GM23248 (cell line): ENCODE measurements at regions not wholly inside any gene's neighbourhood (a gene's known extent, or its start where the extent isn't known, plus 50 kb on each side); places are given as distances from the start of the nearest gene placed in this dataset.

Experiments
- DNase-seq: peaks from one replicate; pipeline ENCODE4 v3.0.0-alpha.2; 2015
- H2AFZ ChIP-seq: fragments of 200-600 bp; sonication (generic); 2 replicates; pipeline ENCODE4 v1.6.1; 2016; ENCODE audit warnings: antibody characterized with exemption
- H3F3A ChIP-seq: fragments of 200-600 bp; sonication (generic); 2 replicates; pipeline ENCODE4 v1.6.1; 2016; ENCODE audit warnings: mild to moderate bottlenecking, antibody characterized with exemption, mixed run types; ENCODE audit not compliant: insufficient read depth
- H3K27ac ChIP-seq: fragments of 200-600 bp; sonication (generic); 2 replicates; pipeline ENCODE4 v1.5.1; 2016; ENCODE audit warnings: mild to moderate bottlenecking
- H3K27me3 ChIP-seq: fragments of 200-600 bp; sonication (generic); replicated peaks from 2 replicates; pipeline ENCODE4 v1.6.1; 2016; ENCODE audit warnings: mild to moderate bottlenecking; ENCODE audit not compliant: insufficient read depth
- H3K36me3 ChIP-seq: fragments of 200-600 bp; sonication (generic); 2 replicates; pipeline ENCODE4 v1.6.1; 2016; ENCODE audit warnings: low read depth, mild to moderate bottlenecking
- H3K4me1 ChIP-seq: fragments of 200-600 bp; sonication (generic); 2 replicates; pipeline ENCODE4 v1.6.1; 2016; ENCODE audit warnings: mild to moderate bottlenecking; ENCODE audit not compliant: insufficient read depth
- H3K4me2 ChIP-seq: fragments of 200-600 bp; sonication (generic); one replicate; pipeline ENCODE4 v1.6.1; 2016; ENCODE audit warnings: mild to moderate bottlenecking; ENCODE audit not compliant: unreplicated experiment
- H3K4me3 ChIP-seq: fragments of 200-600 bp; sonication (generic); 2 replicates; pipeline ENCODE4 v1.5.1; 2016; ENCODE audit warnings: mild to moderate bottlenecking
- H3K79me2 ChIP-seq: fragments of 200-600 bp; sonication (generic); 2 replicates; pipeline ENCODE4 v1.6.1; 2016; ENCODE audit warnings: mild to moderate bottlenecking; ENCODE audit not compliant: insufficient read depth
- H3K9ac ChIP-seq: fragments of 200-600 bp; sonication (generic); 2 replicates; pipeline ENCODE4 v1.6.1; 2016; ENCODE audit warnings: mild to moderate bottlenecking
- H3K9me2 ChIP-seq: fragments of 200-600 bp; sonication (generic); 2 replicates; pipeline ENCODE4 v1.6.1; 2016; ENCODE audit warnings: mixed run types, mild to moderate bottlenecking, moderate library complexity; ENCODE audit not compliant: insufficient read depth
- H3K9me3 ChIP-seq: fragments of 200-600 bp; sonication (generic); one replicate; pipeline ENCODE4 v1.6.1; 2017; ENCODE audit warnings: low read depth
- H4K20me1 ChIP-seq: fragments of 200-600 bp; sonication (generic); 2 replicates; pipeline ENCODE4 v1.6.0; 2016; ENCODE audit not compliant: insufficient read depth
- EZH2 ChIP-seq: fragments of 200-600 bp; sonication (generic); IDR thresholded peaks from 2 replicates; pipeline ENCODE4 v1.6.1; 2018; ENCODE audit warnings: antibody characterized with exemption, mild to moderate bottlenecking; ENCODE audit not compliant: insufficient read depth, poor library complexity, severe bottlenecking
- EZH2phosphoT487 ChIP-seq: fragments of 200-600 bp; sonication (generic); IDR thresholded peaks from 2 replicates; pipeline ENCODE4 v1.6.1; 2018; ENCODE audit warnings: antibody characterized with exemption, moderate library complexity, mild to moderate bottlenecking, low read depth; ENCODE audit not compliant: insufficient read depth
- WGBS, 2 experiments: methylation state at CpG; one replicate each; pipeline ENCODE4 v1.1.6; 2015 to 2017; ENCODE audit warnings: low lambda C conversion rate in 2 of 2, low coverage in 1 of 2; ENCODE audit errors: missing lambda C conversion rate in 2 of 2; 5-methylcytosine and 5-hydroxymethylcytosine counted together
- in situ Hi-C: fragments of 300-500 bp; cut with MboI; formaldehyde crosslinking; loops from 2 replicates; pipeline ENCODE4 v1.15.0; 2020

DNA sequence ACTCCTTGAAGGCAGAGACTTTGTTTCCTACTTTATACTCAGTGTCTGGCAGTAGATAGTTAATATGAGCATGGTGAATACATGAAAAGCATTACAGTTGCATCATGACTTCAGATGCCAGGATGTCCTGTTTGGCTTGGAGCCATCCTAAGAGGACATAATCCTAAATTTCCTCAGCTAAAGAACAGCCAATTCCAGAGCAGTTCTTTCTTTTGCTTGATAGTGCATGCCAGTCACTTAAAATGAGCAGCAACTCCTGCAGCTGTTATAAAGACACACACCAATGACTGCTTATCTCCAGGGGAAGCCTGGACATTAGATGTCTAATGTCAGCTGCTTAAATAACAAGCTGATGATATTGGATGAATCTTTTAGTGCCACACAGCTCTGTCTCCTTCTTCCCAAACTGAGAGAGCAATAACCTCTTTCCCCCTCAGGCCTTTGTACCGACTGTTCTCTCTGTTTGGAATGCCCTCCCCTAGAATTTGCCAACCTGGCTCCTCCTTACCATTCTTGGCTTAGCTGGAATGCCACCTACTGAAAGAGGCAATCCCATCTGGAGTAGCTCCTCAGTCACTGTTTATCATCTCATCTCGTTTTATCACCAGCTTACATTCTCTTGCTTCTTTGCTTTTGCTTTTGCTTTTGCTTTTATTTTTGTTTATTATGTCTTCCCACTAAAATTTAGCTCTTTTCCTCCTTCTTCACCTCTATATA lies 100.8 kb upstream of the USP38 start:
- TF ChIP-seq EZH2 (no peak), EZH2phosphoT487 (no peak)
- H3K27ac ChIP-seq = no peak overlapping the region
- peak overlapping the region; percentile 21 for H3K4me2 ChIP-seq
- H3K9ac ChIP-seq = no peak overlapping the region
- no peaks in the 10 kb centered on the region for H3K9me3 ChIP-seq
- H2AFZ ChIP-seq = peak overlapping the region; percentile 56
- 0 out of 2 replicates have a peak, but pooled peaks cover 6% of the 10 kb centered on the region for H3F3A ChIP-seq
- H3K27me3 ChIP-seq = no peaks in the 10 kb centered on the region
- no peaks in the 10 kb centered on the region for H3K36me3 ChIP-seq
- WGBS, 2 experiments = 7 to 10% methylated on average over 2 of the region's 2 CpGs
- peaks cover 19% of the 10 kb centered on the region for H3K4me1 ChIP-seq
- H4K20me1 ChIP-seq = no peaks in the 10 kb centered on the region
- H3K79me2 ChIP-seq = no peaks in the 10 kb centered on the region
- in situ Hi-C loops = loop anchor here (25.0 kb wide), 1 partner anchor 1922 kb away; no protein-coding TSS in a partner anchor
- H3K9me2 ChIP-seq = no peaks in the 10 kb centered on the region
- peak; percentile 45 for DNase-seq
- no peak overlapping the region for H3K4me3 ChIP-seq

DNA sequence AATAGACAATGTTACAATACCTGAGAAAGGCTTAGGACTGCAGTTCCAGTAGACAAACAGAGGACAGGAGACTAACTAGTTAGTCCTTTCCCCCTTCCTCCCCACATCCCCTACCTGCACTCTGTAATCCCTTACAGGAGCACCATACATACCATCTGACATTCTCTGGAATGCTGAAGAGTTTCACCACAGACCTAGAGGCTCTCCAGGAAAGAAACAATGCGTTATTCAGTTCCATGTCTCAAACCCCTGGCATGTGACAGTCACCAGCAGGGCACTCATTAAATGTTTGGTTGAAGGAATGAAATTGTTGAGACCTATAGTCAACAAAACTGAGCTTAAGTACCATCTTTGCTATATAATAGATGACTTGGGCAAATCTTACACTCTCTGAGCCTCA lies 100.2 kb upstream of the USP38 start:
- H3K4me2 ChIP-seq = peak overlapping the region; percentile 21
- no peaks in the 10 kb centered on the region for H3K9me2 ChIP-seq
- H4K20me1 ChIP-seq = no peaks in the 10 kb centered on the region
- no peaks in the 10 kb centered on the region for H3K9me3 ChIP-seq
- TF ChIP-seq EZH2 = no peak
- no peak for TF ChIP-seq EZH2phosphoT487
- 0 out of 2 replicates have a peak, but pooled peaks cover 6% of the 10 kb centered on the region for H3F3A ChIP-seq
- peaks cover 26% of the 10 kb centered on the region for H3K4me1 ChIP-seq
- no peaks in the 10 kb centered on the region for H3K36me3 ChIP-seq
- peak overlapping the region; percentile 54; the same call in 1 of the 2 replicates for H2AFZ ChIP-seq
- no peak overlapping the region for H3K27ac ChIP-seq
- 8 to 19% methylated on average over 1 of the region's 1 CpG for WGBS, 2 experiments
- no peak overlapping the region for H3K4me3 ChIP-seq
- DNase-seq = peak; percentile 29
- no peak overlapping the region for H3K9ac ChIP-seq
- H3K27me3 ChIP-seq = no peaks in the 10 kb centered on the region
- in situ Hi-C loops = loop anchor here (25.0 kb wide), 1 partner anchor 1922 kb away; no protein-coding TSS in a partner anchor
- no peaks in the 10 kb centered on the region for H3K79me2 ChIP-seq

GRCh38 chr4:143085224-143085623 lies 99.5 kb upstream of the USP38 start:
- Histone ChIP-seq H3K79me2 (no peaks in the 10 kb centered on the region), H3K36me3 (no peaks in the 10 kb centered on the region), H3K9ac (0 out of 2 replicates have a peak overlapping the region, but pooled peaks have one; percentile 3), H3K4me3 (no peak overlapping the region), H3K9me3 (no peaks in the 10 kb centered on the region), H3K9me2 (no peaks in the 10 kb centered on the region), H3K27me3 (no peaks in the 10 kb centered on the region), H3K4me2 (peak overlapping the region; percentile 21), H4K20me1 (no peaks in the 10 kb centered on the region), H2AFZ (peak overlapping the region; percentile 54; the same call in 1 of the 2 replicates), H3K4me1 (peaks cover 29% of the 10 kb centered on the region), H3F3A (0 out of 2 replicates have a peak, but pooled peaks cover 6% of the 10 kb centered on the region), H3K27ac (no peak overlapping the region)
- in situ Hi-C loops = loop anchor here (25.0 kb wide), 1 partner anchor 1923 kb away; no protein-coding TSS in a partner anchor
- peak; percentile 59 for DNase-seq
- TF ChIP-seq EZH2 = no peak
- TF ChIP-seq EZH2phosphoT487 = no peak
- WGBS, 2 experiments = 2 to 5% methylated on average over 2 of the region's 2 CpGs

GRCh38 chr4:143085659-143086058 lies 99.1 kb upstream of the USP38 start:
- H4K20me1 ChIP-seq = no peaks in the 10 kb centered on the region
- H3K27ac ChIP-seq = no peak overlapping the region
- H3K79me2 ChIP-seq = no peaks in the 10 kb centered on the region
- H2AFZ ChIP-seq = no peak overlapping the region
- H3K4me3 ChIP-seq = no peak overlapping the region
- H3K36me3 ChIP-seq = no peaks in the 10 kb centered on the region
- H3K27me3 ChIP-seq = no peaks in the 10 kb centered on the region
- H3K9me3 ChIP-seq = no peaks in the 10 kb centered on the region
- in situ Hi-C loops = loop anchor here (25.0 kb wide), 1 partner anchor 1923 kb away; no protein-coding TSS in a partner anchor
- 0 out of 2 replicates have a peak, but pooled peaks cover 6% of the 10 kb centered on the region for H3F3A ChIP-seq
- DNase-seq = no peak
- no peak for TF ChIP-seq EZH2phosphoT487
- TF ChIP-seq EZH2 = no peak
- H3K9ac ChIP-seq = no peak overlapping the region
- no peaks in the 10 kb centered on the region for H3K9me2 ChIP-seq
- peaks cover 29% of the 10 kb centered on the region for H3K4me1 ChIP-seq
- no peak overlapping the region for H3K4me2 ChIP-seq
